IPS-20b (cell line): ENCODE measurements at regions not wholly inside any gene's neighbourhood (a gene's known extent, or its start where the extent isn't known, plus 50 kb on each side); places are given as distances from the start of the nearest gene placed in this dataset.

Experiments used
- H3K27ac ChIP-seq: one replicate; pipeline ENCODE4 v1.5.1; 2013; ENCODE audit warnings: low read length
- H3K27me3 ChIP-seq: 2 replicates; pipeline ENCODE4 v1.6.1; 2013; ENCODE audit warnings: mild to moderate bottlenecking, low read length, inconsistent platforms; ENCODE audit not compliant: insufficient read depth
- H3K36me3 ChIP-seq: 2 replicates; pipeline ENCODE4 v1.6.1; 2013; ENCODE audit warnings: low read depth, mild to moderate bottlenecking, inconsistent platforms, low read length, moderate library complexity; ENCODE audit not compliant: insufficient read depth
- H3K4me1 ChIP-seq: 2 replicates; pipeline ENCODE4 v1.6.1; 2013; ENCODE audit warnings: mild to moderate bottlenecking, control low read depth, inconsistent platforms, low read length, moderate library complexity; ENCODE audit not compliant: insufficient read depth
- H3K4me3 ChIP-seq: 2 replicates; pipeline ENCODE4 v1.5.1; 2013; ENCODE audit warnings: mild to moderate bottlenecking, low read length, inconsistent platforms
- H3K9ac ChIP-seq: 2 replicates; pipeline ENCODE4 v1.6.1; 2013; ENCODE audit warnings: low read depth, mild to moderate bottlenecking, inconsistent platforms, low read length, moderate library complexity
- H3K9me3 ChIP-seq: 2 replicates; pipeline ENCODE4 v1.6.1; 2013; ENCODE audit warnings: mild to moderate bottlenecking, low read depth, low read length, inconsistent platforms; ENCODE audit not compliant: insufficient read depth

DNA sequence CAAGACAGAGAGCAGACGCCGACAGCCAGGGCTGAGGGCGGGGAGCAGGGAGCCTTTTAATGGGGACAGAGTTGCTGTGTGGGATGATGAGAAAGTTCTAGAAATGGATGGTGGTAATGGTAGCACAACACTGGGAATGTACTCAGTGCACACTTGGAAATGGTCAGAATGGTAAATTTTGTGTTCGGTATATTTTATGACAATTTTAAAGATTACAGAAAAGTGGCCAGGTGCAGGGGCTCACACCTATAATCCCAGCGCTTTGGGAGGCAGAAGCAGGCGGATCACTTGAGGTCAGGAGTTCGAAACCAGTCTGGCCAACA is 243.2 kb upstream of the CIBAR2 start:
- Histone ChIP-seq H3K4me1 (peaks cover 9% of the 10 kb centered on the region; the same call in 1 of the 2 replicates), H3K9me3 (peaks cover 9% of the 10 kb centered on the region), H3K27me3 (no peaks in the 10 kb centered on the region)

DNA sequence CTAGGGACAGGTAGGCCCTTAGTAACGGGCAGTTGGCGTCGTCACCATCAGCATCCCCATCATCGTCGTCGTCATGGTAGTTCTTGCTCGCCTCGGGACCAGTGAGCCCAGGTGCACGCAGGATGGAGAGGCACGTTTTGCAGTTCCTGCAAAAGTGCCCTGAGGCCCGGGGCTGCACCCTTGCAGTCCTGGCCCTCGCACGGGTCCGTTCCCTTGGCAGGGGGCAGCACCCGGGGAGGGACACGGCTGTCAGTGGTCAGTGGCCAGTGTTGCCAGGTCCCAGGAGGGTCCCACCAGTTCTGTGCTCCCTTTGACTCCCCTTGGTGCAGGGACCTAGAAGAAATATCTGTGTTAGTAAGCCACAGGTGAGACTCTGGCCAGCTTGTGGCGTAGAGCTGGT is 243.9 kb upstream of the CIBAR2 start:
- H3K9ac ChIP-seq: no peak overlapping the region
- H3K36me3 ChIP-seq: no peaks in the 10 kb centered on the region

More for the DNA sequence above, 243.2 kb upstream of the CIBAR2 start:
- no peak overlapping the region for H3K4me3 ChIP-seq
- H3K36me3 ChIP-seq: no peaks in the 10 kb centered on the region
- no peak overlapping the region for H3K9ac ChIP-seq
- H3K27ac ChIP-seq: no peak overlapping the region

DNA sequence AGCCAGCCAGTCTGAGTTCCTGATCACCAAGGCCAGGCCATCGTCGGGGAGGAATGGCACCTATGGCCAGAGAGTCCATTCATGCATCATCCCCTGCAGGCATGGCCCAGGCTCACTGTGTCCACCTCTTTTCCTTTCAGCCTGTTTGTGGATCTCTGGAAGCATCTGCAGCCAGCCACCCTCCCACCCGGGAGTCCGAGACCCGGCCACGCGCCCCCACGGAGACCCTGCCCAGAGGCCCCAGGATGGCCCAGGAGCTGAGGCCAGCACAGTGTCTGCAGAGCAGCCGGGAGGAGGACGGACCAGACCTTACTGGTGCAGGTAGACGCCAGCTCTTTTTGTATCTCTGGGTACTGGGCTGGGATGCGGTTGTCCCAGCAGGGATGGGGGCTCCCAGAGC is 245.1 kb upstream of the CIBAR2 start:
- H3K4me1 ChIP-seq: peaks cover 4% of the 10 kb centered on the region; the same call in 1 of the 2 replicates
- no peak overlapping the region for H3K4me3 ChIP-seq
- H3K36me3 ChIP-seq: no peaks in the 10 kb centered on the region
- no peaks in the 10 kb centered on the region for H3K27me3 ChIP-seq
- peaks cover 9% of the 10 kb centered on the region for H3K9me3 ChIP-seq
- H3K27ac ChIP-seq: no peak overlapping the region
- no peak overlapping the region for H3K9ac ChIP-seq

More for the DNA sequence above, 243.9 kb upstream of the CIBAR2 start:
- H3K4me3 ChIP-seq: no peak overlapping the region
- no peak overlapping the region for H3K27ac ChIP-seq
- H3K9me3 ChIP-seq: peaks cover 9% of the 10 kb centered on the region
- no peaks in the 10 kb centered on the region for H3K27me3 ChIP-seq
- peaks cover 9% of the 10 kb centered on the region; the same call in 1 of the 2 replicates for H3K4me1 ChIP-seq

DNA sequence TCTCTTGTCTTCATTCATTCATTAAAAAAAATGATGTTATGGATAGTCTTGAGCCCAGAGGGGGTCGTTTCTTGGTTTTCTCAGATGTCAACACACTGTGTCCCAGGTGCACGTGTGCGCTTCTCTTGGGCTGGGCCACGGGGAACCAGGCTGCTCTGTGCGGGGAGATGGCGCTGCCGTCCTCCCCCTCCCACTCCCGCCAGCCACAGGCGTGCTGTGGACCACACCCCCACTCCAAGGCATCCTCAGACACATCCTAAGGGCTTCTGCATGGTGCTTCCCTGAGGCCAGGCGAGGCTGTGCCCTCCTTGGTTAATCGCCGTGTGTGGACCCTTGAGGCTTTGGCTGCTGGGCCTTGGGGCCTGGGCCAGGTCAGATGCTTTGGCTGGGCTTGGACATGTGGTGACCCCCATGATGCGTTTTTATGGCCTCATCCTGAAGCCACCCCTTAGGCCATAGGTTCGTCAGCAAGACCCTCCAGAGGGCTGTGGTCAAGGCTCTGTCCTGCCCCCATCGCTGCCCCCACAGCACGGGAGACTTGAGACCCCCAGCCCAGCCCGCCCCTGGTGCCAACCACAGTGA is 245.7 kb upstream of the CIBAR2 start:
- Histone ChIP-seq H3K4me1 (no peaks in the 10 kb centered on the region), H3K27ac (no peak overlapping the region), H3K9me3 (peaks cover 6% of the 10 kb centered on the region), H3K4me3 (no peak overlapping the region), H3K9ac (no peak overlapping the region), H3K36me3 (no peaks in the 10 kb centered on the region), H3K27me3 (no peaks in the 10 kb centered on the region)

DNA sequence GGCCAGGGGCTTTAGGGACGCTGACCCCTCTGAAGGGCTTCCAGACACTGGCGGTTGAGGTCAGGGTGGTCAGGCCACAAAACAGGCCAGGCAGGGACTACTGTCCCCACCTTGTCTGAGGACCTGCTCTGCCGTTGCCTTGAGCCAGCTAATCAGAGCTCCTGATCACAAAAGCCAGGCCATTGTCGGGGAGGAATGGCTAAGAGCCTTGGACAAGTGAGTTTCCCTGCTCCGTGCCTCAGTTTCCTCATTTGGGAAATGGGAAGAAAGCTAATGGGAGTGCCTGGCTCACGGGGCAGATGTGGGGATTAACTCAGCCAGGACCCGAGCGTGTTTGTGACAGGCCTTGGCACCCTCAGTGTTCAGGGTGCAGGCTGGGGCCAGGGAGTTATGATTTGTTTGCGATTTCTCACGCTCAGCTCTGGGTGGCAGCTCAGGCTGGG is 246.5 kb upstream of the CIBAR2 start:
- H3K9me3 ChIP-seq: no peaks in the 10 kb centered on the region; the same call in 1 of the 2 replicates
- H3K4me1 ChIP-seq: no peaks in the 10 kb centered on the region
- no peaks in the 10 kb centered on the region for H3K36me3 ChIP-seq
- H3K27me3 ChIP-seq: no peaks in the 10 kb centered on the region
- no peak overlapping the region for H3K27ac ChIP-seq
- H3K4me3 ChIP-seq: no peak overlapping the region
- H3K9ac ChIP-seq: no peak overlapping the region

DNA sequence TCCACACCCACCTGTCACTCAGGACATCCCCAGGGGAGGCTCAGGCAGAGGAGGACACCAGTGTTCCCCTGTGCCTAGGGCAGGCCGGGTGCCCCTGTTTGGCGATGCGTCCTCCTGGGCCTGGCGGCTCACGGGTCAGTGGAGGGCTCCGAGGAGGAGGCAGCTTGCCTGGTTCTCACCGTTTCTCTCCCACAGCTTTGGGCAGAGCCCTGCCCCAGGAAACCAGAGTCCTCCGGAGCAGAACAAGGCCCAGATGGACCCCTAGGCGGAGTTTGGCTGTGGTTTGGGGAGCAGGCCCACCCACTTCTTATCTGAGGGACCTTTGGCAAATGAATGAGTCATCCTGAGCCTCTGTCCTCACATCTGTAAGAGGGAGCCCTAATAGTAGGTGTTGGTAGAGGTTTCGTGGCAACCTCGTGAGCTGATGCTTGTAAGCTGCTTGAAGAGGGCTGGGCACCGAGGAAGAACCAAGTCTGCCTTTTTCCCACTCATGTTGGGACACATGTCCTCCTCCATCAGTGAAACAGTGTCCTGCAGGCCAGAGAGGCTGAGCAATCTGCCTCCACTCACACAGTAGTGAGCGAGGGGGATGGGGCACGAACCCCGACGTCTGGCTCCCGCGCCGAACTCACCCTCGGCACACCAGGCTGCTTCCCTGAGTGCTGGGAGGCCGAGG is 247.0 kb upstream of the CIBAR2 start:
- H3K9me3 ChIP-seq: no peaks in the 10 kb centered on the region
- no peaks in the 10 kb centered on the region for H3K4me1 ChIP-seq
- H3K9ac ChIP-seq: no peak overlapping the region
- no peaks in the 10 kb centered on the region for H3K36me3 ChIP-seq
- H3K27me3 ChIP-seq: 0 out of 2 replicates have a peak, but pooled peaks cover 2% of the 10 kb centered on the region
- no peak overlapping the region for H3K4me3 ChIP-seq
- no peak overlapping the region for H3K27ac ChIP-seq

DNA sequence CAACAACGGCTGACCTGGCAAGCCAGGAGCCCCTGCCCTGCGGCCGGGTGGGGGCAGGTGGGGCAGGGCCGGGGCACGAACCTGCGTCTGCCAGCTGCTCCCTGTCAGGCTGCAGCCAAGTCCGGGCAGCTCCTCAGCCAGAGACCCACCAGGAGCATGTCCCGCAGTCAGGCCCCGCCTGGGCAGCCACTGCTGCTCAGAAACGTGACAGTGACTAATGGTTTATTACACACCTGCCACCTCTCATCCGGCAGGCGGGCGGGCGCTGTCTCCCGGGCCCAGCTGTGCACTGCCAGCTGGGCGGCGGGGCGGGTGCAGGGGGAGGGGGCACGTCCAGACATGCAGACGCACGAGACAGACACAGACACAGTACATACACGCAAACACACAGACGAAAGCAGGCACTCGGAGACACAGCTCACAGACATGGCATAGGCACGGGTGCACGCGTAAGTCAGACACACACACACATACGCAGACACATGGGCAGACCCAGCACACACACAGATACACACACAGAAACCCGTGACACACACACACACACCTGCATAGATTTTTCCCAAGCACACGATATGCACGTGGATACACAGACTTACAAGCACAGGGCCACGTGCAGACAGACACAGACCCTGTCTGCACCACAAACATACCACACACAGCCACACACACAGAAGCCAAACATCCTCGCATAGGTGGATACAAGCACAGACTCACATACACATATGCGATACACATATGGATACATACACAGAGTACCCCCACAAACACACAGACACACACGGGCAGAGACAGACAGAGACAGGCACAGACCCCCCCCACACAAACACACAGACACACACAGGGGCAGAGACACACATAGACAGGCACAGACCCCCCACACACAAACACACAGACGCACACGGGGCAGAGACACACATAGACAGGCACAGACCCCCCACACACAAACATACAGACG is 248.3 kb upstream of the CIBAR2 start:
- Histone ChIP-seq H3K27ac (no peak overlapping the region), H3K36me3 (no peaks in the 10 kb centered on the region), H3K9ac (no peak overlapping the region), H3K27me3 (peaks cover 15% of the 10 kb centered on the region; the same call in 1 of the 2 replicates), H3K4me3 (no peak overlapping the region), H3K9me3 (no peaks in the 10 kb centered on the region), H3K4me1 (peaks cover under 1% of the 10 kb centered on the region; the same call in 1 of the 2 replicates)

DNA sequence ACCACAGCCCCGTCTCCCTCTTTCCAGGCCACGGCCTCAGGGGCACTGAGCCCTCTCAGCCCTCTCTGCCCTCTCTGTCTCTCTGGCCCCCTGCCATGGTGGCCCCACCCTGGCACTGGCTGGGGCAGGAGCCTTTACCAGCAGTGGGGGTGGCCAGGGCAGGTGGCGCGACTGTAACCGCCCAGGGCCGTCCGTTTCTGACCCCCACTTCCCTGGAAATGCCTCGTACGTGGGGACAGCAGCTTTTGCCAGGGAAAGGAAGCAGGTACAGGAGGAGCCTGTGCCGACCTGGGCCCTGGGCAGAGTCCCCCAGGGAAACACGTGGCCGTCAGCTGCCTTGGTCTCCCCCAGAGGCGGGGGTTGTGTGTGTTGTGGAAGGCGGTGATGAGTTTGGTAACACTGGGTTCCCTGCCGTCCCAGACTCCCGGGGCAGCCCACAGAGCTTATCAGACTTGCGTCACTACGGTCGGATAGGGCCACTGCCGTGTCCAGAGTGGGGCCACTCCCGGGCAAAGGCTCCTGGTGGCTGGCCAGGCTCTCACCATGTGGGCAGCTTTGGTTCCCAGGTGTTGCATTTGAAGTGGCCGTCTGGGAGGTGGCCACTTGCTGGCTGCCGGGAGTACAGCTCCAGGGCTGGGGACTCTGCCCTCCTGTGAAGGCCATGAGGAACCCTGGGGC is 249.3 kb upstream of the CIBAR2 start:
- Histone ChIP-seq H3K9ac (no peak overlapping the region), H3K4me1 (peaks cover 7% of the 10 kb centered on the region; the same call in 1 of the 2 replicates)

DNA sequence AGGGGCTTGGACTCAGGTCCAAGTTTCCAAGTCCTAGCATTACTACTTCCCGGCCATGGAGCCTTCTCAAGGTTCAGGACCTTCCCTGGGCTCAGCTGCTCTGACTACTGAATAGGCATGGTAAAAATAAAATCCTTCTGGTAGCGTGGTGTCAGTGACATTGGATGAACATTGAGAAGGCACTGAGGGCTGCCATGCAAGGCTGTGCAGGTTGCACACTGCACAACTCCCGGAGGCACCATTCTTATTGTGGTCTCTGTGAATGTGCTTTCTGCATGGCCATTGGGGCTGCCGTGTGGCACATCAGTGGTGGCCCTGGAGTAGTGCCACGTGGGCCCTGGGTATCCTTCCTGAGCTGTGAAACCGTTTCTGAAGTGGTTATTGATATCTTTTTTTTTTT is 250.2 kb upstream of the CIBAR2 start:
- H3K9ac ChIP-seq: no peak overlapping the region
- H3K36me3 ChIP-seq: no peaks in the 10 kb centered on the region
- H3K9me3 ChIP-seq: no peaks in the 10 kb centered on the region
- H3K4me3 ChIP-seq: no peak overlapping the region
- H3K4me1 ChIP-seq: peaks cover 7% of the 10 kb centered on the region; the same call in 1 of the 2 replicates
- H3K27me3 ChIP-seq: peaks cover 33% of the 10 kb centered on the region; the same call in 1 of the 2 replicates
- H3K27ac ChIP-seq: no peak overlapping the region

More for the DNA sequence above, 249.3 kb upstream of the CIBAR2 start:
- Histone ChIP-seq H3K9me3 (no peaks in the 10 kb centered on the region), H3K27me3 (peaks cover 25% of the 10 kb centered on the region; the same call in 1 of the 2 replicates), H3K27ac (no peak overlapping the region), H3K36me3 (no peaks in the 10 kb centered on the region), H3K4me3 (no peak overlapping the region)

DNA sequence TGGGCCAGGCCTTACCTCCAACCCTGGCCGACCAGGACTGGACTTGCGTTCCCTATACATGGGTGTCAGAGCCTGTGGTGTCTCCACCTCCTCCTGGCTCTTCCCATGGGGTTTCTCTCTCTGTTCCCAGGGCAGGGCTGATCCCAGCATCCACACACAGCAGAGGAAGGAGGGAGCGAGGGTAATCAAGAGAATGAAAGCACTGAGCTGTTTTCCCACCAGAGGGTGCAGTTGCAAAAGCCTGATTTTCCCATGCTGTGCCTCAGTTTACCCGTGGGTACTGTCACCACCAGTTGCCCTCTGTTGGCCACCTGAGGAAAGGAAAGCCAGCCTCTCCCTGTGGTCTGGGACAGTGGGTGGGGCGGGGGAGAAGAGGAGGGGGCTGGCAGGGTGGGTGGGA is 249.7 kb upstream of the GSE1 start:
- no peak overlapping the region for H3K27ac ChIP-seq
- no peaks in the 10 kb centered on the region for H3K36me3 ChIP-seq
- H3K9ac ChIP-seq: no peak overlapping the region
- H3K9me3 ChIP-seq: no peaks in the 10 kb centered on the region
- H3K27me3 ChIP-seq: peaks cover 34% of the 10 kb centered on the region; the same call in 1 of the 2 replicates
- no peak overlapping the region for H3K4me3 ChIP-seq
- H3K4me1 ChIP-seq: peaks cover 7% of the 10 kb centered on the region; the same call in 1 of the 2 replicates

DNA sequence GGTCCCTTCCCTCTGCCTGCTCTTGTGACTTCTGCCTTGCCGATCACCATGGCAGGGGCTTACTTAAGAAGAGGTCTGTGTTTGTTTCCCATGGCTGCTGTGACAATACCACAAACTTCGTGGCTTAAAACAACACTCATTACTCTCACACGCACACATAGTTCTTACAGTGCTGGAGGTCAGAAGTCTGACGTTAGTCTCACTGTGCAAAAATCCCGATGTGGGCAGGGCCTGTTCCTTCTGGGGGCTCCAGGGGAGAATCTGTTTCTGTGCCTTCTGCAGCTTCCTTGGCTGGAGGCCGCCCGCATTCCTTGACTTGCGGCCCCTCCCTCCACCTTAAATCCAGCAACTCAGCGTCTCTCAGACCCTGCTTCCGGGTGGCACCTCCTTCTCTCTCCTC is 249.2 kb upstream of the GSE1 start:
- Histone ChIP-seq H3K27me3 (peaks cover 34% of the 10 kb centered on the region; the same call in 1 of the 2 replicates), H3K27ac (no peak overlapping the region), H3K36me3 (no peaks in the 10 kb centered on the region), H3K9ac (no peak overlapping the region), H3K4me1 (peaks cover 7% of the 10 kb centered on the region; the same call in 1 of the 2 replicates), H3K4me3 (no peak overlapping the region), H3K9me3 (no peaks in the 10 kb centered on the region)
